Keratinocyte (primary cell): ENCODE measurements at regions not wholly inside any gene's neighbourhood (a gene's known extent, or its start where the extent isn't known, plus 50 kb on each side); places are given as distances from the start of the nearest gene placed in this dataset.

ENCODE experiments used
- DNase-seq: peaks from one replicate; pipeline ENCODE4 v3.0.0-alpha.2; 2011; ENCODE audit warnings: low read depth, missing footprints, low spot score
- FAIRE-seq: peaks from 2 replicates; lab custom pipeline; 2011; peaks lifted over from hg19 to GRCh38; lab: Jason Lieb, UNC
- H2AFZ ChIP-seq: 2 replicates; pipeline ENCODE4 v1.6.0; 2012; ENCODE audit warnings: low read length, control low read depth, inconsistent platforms; ENCODE audit not compliant: control insufficient read depth
- H3K27ac ChIP-seq: 2 replicates; pipeline ENCODE4 v1.5.1; 2011; ENCODE audit warnings: low read length; ENCODE audit not compliant: control insufficient read depth, insufficient read depth
- H3K27me3 ChIP-seq: 3 replicates; pipeline ENCODE4 v1.6.0; 2011; ENCODE audit warnings: low read length; ENCODE audit not compliant: control insufficient read depth, insufficient read depth; ENCODE audit errors: extremely low read depth
- H3K36me3 ChIP-seq, 2 experiments: 2 replicates in 1 of 2; 3 replicates in 1 of 2; pipeline ENCODE4 v1.5.1; 2011; ENCODE audit warnings: low read length in 2 of 2, mild to moderate bottlenecking in 1 of 2; ENCODE audit not compliant: control insufficient read depth in 2 of 2, insufficient read depth in 2 of 2; ENCODE audit errors: extremely low read depth in 1 of 2
- H3K4me1 ChIP-seq: 3 replicates; pipeline ENCODE4 v1.5.1; 2011; ENCODE audit warnings: low read length; ENCODE audit not compliant: control insufficient read depth, insufficient read depth; ENCODE audit errors: extremely low read depth
- H3K4me2 ChIP-seq: 3 replicates; pipeline ENCODE4 v1.6.0; 2011; ENCODE audit warnings: low read depth, low read length; ENCODE audit not compliant: control insufficient read depth, insufficient read depth; ENCODE audit errors: extremely low read depth
- H3K4me3 ChIP-seq, 3 experiments: fragments of 200-600 bp in 1 of 3; sonication (generic) in 1 of 3; 2 replicates in 2 of 3; 3 replicates in 1 of 3; pipeline ENCODE4 v1.5.1; 2011 to 2016; ENCODE audit warnings: low read length in 3 of 3, mild to moderate bottlenecking in 3 of 3, control low read depth in 2 of 3, inconsistent platforms in 1 of 3, low read depth in 1 of 3, mixed read lengths in 1 of 3, mixed run types in 1 of 3, moderate library complexity in 1 of 3; ENCODE audit not compliant: control insufficient read depth in 2 of 3, insufficient read depth in 2 of 3; ENCODE audit errors: extremely low read depth in 1 of 3
- H3K79me2 ChIP-seq: 2 replicates; pipeline ENCODE4 v1.6.0; 2012; ENCODE audit warnings: low read length; ENCODE audit not compliant: control insufficient read depth, insufficient read depth
- H3K9ac ChIP-seq: 3 replicates; pipeline ENCODE4 v1.6.0; 2011; ENCODE audit warnings: low read length; ENCODE audit not compliant: control insufficient read depth, insufficient read depth; ENCODE audit errors: extremely low read depth
- H3K9me1 ChIP-seq: 3 replicates; pipeline ENCODE4 v1.6.0; 2011; ENCODE audit warnings: low read length; ENCODE audit not compliant: control insufficient read depth, insufficient read depth; ENCODE audit errors: extremely low read depth
- H3K9me3 ChIP-seq: 2 replicates; pipeline ENCODE4 v1.5.1; 2012; ENCODE audit warnings: low read depth, low read length; ENCODE audit not compliant: control insufficient read depth
- H4K20me1 ChIP-seq: 3 replicates; pipeline ENCODE4 v1.6.0; 2011; ENCODE audit warnings: low read length; ENCODE audit not compliant: control insufficient read depth, insufficient read depth; ENCODE audit errors: extremely low read depth
- CTCF ChIP-seq, 3 experiments: IDR thresholded peaks in 1 of 3; conservative IDR thresholded peaks in 1 of 3; optimal IDR thresholded peaks in 1 of 3; 2 replicates in 2 of 3; 3 replicates in 1 of 3; pipeline versions ENCODE3 to v1.5.1; 2011; ENCODE audit warnings: low read length in 3 of 3, mild to moderate bottlenecking in 3 of 3, moderate library complexity in 2 of 3, control low read depth in 1 of 3, inconsistent platforms in 1 of 3; ENCODE audit not compliant: insufficient read depth in 2 of 3; ENCODE audit errors: extremely low read depth in 1 of 3
- EZH2 ChIP-seq: IDR thresholded peaks from one replicate; pipeline ENCODE4 v1.6.1; 2012; ENCODE audit warnings: inconsistent platforms, mild to moderate bottlenecking, low read length, moderate library complexity
- dilution Hi-C: fragments of 300-500 bp; cut with MboI; formaldehyde crosslinking; loops from one replicate; pipeline ENCODE4 v1.7.0; 2020; ENCODE audit warnings: low sequenced_read_pairs; ENCODE audit not compliant: extremely low pct_ligation_motif_present

DNA sequence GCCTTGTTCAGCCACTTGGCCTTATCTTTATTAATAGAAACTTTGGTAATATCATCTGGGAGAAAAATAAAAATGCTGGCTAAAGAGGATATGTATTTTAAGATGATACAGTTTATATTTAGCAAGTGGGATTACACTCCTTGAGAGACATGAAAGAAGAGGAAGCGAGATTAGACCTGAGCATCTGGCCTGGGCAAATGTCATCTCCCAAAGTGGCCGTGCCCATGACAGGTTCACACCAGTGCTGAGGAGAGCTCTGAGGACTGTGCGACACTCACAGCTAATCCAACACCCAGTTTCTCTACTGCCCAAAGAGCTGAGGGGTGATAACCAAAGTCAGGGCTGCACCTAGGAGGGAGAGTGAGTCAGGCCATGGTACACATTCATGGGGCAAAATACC lies 121.7 kb upstream of the DUSP10 start:
- H3K27ac ChIP-seq, result no peak overlapping the region
- no peaks in the 10 kb centered on the region for H3K9me1 ChIP-seq
- no peak overlapping the region for H3K4me3 ChIP-seq
- no peaks in the 10 kb centered on the region for H3K9me3 ChIP-seq
- DNase-seq (no peak), FAIRE-seq (no peak)
- no peak overlapping the region for H2AFZ ChIP-seq
- H3K79me2 ChIP-seq, result no peaks in the 10 kb centered on the region
- no peak for TF ChIP-seq CTCF (optimal IDR thresholded peaks at IDR 0.05 in 1 of 3, IDR thresholded peaks at IDR 0.05 in 1 of 3, conservative IDR thresholded peaks at IDR 0.05 in 1 of 3; ENCODE audit: extremely low read depth in 1 of 3, insufficient read depth in 2 of 3, low read length in 3 of 3)
- TF ChIP-seq EZH2, result no peak
- no peaks in the 10 kb centered on the region for H3K36me3 ChIP-seq
- H3K4me1 ChIP-seq, result peaks cover 16% of the 10 kb centered on the region
- H3K4me2 ChIP-seq, result no peak overlapping the region
- dilution Hi-C loops, result no loop called here
- H3K9ac ChIP-seq, result no peak overlapping the region
- H4K20me1 ChIP-seq, result no peaks in the 10 kb centered on the region
- H3K27me3 ChIP-seq, result no peaks in the 10 kb centered on the region

DNA sequence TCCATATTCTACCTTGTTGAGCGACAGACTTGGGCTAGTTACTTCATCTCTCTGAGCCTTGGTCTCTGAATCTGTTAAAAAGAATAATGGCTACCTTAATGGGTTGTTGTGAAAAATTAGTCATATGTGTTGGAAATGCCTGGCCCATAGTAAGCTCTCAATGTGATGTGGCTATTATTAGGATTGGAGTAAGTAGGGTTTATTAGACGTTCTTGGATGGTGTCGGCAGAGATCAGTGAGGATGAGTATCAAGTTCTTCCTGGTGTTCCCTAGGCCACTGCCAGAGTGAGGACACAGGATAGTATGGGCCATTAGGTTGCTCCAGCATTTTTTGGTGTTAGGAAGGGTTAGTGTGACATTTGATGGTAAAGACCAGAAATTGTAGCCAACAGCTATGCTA lies 121.1 kb upstream of the DUSP10 start:
- Histone ChIP-seq H3K4me3 (no peak overlapping the region), H3K27ac (no peak overlapping the region), H3K36me3 (no peaks in the 10 kb centered on the region), H3K79me2 (no peaks in the 10 kb centered on the region), H3K4me2 (no peak overlapping the region), H4K20me1 (no peaks in the 10 kb centered on the region), H3K9me3 (no peaks in the 10 kb centered on the region), H2AFZ (no peak overlapping the region), H3K4me1 (peaks cover 13% of the 10 kb centered on the region), H3K9ac (no peak overlapping the region), H3K27me3 (no peaks in the 10 kb centered on the region), H3K9me1 (no peaks in the 10 kb centered on the region)
- dilution Hi-C loops, result no loop called here
- FAIRE-seq (no peak), DNase-seq (no peak)
- no peak for TF ChIP-seq CTCF (optimal IDR thresholded peaks at IDR 0.05 in 1 of 3, IDR thresholded peaks at IDR 0.05 in 1 of 3, conservative IDR thresholded peaks at IDR 0.05 in 1 of 3; ENCODE audit: extremely low read depth in 1 of 3, insufficient read depth in 2 of 3, low read length in 3 of 3)
- no peak for TF ChIP-seq EZH2
